GM19035 (cell line): ENCODE measurements at regions not wholly inside any gene's neighbourhood (a gene's known extent, or its start where the extent isn't known, plus 50 kb on each side); places are given as distances from the start of the nearest gene placed in this dataset.

ENCODE experiments used
- ATAC-seq: cut with Tn5 transposase; IDR thresholded peaks from one replicate; pipeline ENCODE4 v1.9.1; 2021; ENCODE audit not compliant: unreplicated experiment

DNA sequence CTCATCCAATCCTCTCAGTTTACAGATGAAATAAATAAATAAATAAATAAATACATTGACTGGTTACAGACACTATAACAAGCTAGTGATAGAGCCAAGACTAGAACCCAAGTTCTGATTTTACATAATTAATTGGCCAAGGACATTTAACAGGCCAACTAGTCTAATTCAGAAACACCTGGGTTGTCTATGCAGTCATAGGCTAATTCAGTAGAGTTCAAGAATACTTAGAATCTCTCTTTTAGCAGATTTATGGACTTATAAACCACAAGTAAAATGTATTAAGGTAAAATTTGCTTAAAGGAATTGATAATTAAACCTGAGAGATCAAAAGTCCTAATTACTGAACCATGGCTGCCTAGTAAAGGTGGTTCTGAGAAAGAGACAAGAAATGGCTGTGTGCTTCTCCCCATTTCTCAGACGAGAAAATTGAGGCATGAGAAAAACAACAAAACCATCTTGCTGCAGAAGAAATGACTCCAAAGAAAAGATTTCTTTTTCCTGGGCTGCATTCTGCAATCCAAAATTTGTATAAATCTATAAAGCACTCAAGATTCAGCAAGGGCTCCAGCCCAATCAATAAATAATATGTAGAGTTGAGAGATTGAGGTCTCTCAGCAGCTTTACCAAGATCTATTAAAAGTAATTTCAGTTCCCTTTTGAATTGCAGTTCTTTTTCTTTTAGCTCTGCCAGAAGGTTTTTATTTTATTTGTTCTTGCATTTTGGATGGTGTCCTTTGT, 98.3 kb downstream of the DUSP10 start:
- peak; percentile 71 for ATAC-seq

DNA sequence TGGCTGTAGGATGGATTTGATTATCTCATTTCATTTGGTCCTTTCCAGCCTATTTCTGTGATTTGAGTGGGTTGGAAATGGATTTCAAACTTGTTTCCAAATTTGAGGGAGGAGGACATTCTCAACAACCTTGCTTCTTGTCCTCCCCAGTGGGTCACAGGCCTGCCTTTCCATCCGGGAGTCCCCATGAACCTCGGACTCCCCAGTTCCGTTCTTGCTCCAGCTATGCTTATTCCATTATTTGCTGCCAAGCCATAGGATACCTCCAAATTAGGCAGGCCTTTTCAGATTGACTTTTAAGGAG, 97.8 kb downstream of the DUSP10 start:
- peak; percentile 29 for ATAC-seq

DNA sequence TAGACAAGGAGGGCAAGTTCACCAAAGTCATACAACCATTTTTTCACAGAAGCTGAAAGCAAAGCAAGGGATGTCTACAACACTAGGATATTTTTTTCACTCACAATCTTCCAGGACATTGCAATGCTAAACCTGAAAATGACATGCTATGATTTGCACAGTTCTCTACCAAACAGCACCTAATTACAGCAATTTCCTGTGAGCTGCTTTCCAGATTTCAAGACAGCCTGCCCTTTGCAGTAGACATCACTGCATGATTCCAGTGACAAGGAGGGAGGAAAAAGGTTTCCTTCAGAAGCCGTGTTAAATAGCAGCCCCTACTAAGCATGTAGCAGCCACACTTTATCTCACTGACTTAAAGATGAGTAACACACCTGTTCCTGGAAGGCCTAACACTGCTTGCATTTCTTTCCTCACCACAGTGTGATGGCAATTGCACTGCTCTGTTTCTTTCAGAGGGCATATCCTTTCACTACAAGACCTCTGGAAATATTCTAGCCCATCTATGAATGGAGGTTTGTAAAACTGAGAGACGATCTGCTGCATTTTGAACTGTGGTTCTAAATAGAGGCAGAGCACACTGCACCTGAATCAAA, 97.1 kb downstream of the DUSP10 start:
- peak; percentile 39 for ATAC-seq

- ATAC-seq: no peak
Observed at GRCh38 chr1:221648201-221648600, 93.7 kb downstream of the DUSP10 start.
